H9 (cell line): ENCODE measurements at regions not wholly inside any gene's neighbourhood (a gene's known extent, or its start where the extent isn't known, plus 50 kb on each side); places are given as distances from the start of the nearest gene placed in this dataset.

Experiments
- DNase-seq: peaks from one replicate; pipeline ENCODE4 v3.0.0-alpha.2; 2017
- H2AFZ ChIP-seq: one replicate; pipeline ENCODE4 v1.6.1; 2013; ENCODE audit warnings: mild to moderate bottlenecking, low read length, control low read depth, moderate library complexity
- H2AK5ac ChIP-seq: 2 replicates; pipeline ENCODE4 v1.6.1; 2013; ENCODE audit warnings: low read length, control low read depth, mixed read lengths; ENCODE audit not compliant: insufficient read length
- H2BK120ac ChIP-seq: one replicate; pipeline ENCODE4 v1.6.1; 2013; ENCODE audit warnings: low read depth, mild to moderate bottlenecking, low read length, control low read depth, inconsistent platforms; ENCODE audit not compliant: poor library complexity, severe bottlenecking
- H2BK12ac ChIP-seq: 2 replicates; pipeline ENCODE4 v1.6.1; 2013; ENCODE audit warnings: low read length, control low read depth, mixed read lengths, low read depth; ENCODE audit not compliant: insufficient read length
- H2BK15ac ChIP-seq: 2 replicates; pipeline ENCODE4 v1.6.1; 2013; ENCODE audit warnings: low read depth, low read length, control low read depth
- H2BK20ac ChIP-seq: one replicate; pipeline ENCODE4 v1.6.1; 2013; ENCODE audit warnings: low read depth, mild to moderate bottlenecking, low read length, control low read depth, inconsistent platforms; ENCODE audit not compliant: poor library complexity, severe bottlenecking
- H2BK5ac ChIP-seq: 2 replicates; pipeline ENCODE4 v1.6.1; 2013; ENCODE audit warnings: low read length, control low read depth, mixed read lengths; ENCODE audit not compliant: insufficient read length
- H3K14ac ChIP-seq: 2 replicates; pipeline ENCODE4 v1.6.1; 2013; ENCODE audit warnings: low read length, control low read depth; ENCODE audit not compliant: insufficient read depth
- H3K18ac ChIP-seq: 2 replicates; pipeline ENCODE4 v1.6.1; 2013; ENCODE audit warnings: low read depth, mild to moderate bottlenecking, mixed read lengths, low read length, control low read depth; ENCODE audit not compliant: insufficient read length
- H3K23ac ChIP-seq: 2 replicates; pipeline ENCODE4 v1.6.1; 2013; ENCODE audit warnings: low read length, control low read depth, mixed read lengths, low read depth; ENCODE audit not compliant: insufficient read length
- H3K23me2 ChIP-seq: 2 replicates; pipeline ENCODE4 v1.6.1; 2013; ENCODE audit warnings: low read depth, mild to moderate bottlenecking, mixed read lengths, low read length, control low read depth; ENCODE audit not compliant: insufficient read length, poor library complexity, severe bottlenecking
- H3K27ac ChIP-seq: 2 replicates; pipeline ENCODE4 v1.5.1; 2013; ENCODE audit warnings: low read length, control low read depth, mixed read lengths, low read depth; ENCODE audit not compliant: insufficient read length
- H3K27me3 ChIP-seq: 2 replicates; pipeline ENCODE4 v1.6.1; 2013; ENCODE audit warnings: low read length, control low read depth, inconsistent platforms; ENCODE audit not compliant: insufficient read depth
- H3K4ac ChIP-seq: 2 replicates; pipeline ENCODE4 v1.6.1; 2013; ENCODE audit warnings: low read depth, mild to moderate bottlenecking, control low read depth, inconsistent platforms, low read length, moderate library complexity
- H3K4me1 ChIP-seq: 2 replicates; pipeline ENCODE4 v1.6.1; 2013; ENCODE audit warnings: low read length, control low read depth, inconsistent platforms; ENCODE audit not compliant: insufficient read depth
- H3K4me2 ChIP-seq: 2 replicates; pipeline ENCODE4 v1.6.1; 2013; ENCODE audit warnings: low read length, control low read depth, mixed read lengths; ENCODE audit not compliant: insufficient read length, insufficient read depth
- H3K56ac ChIP-seq: 2 replicates; pipeline ENCODE4 v1.6.1; 2013; ENCODE audit warnings: low read depth, mild to moderate bottlenecking, mixed read lengths, low read length, control low read depth; ENCODE audit not compliant: insufficient read length
- H3K79me1 ChIP-seq: 2 replicates; pipeline ENCODE4 v1.6.1; 2013; ENCODE audit warnings: low read depth, mild to moderate bottlenecking, moderate library complexity, low read length, control low read depth, inconsistent platforms; ENCODE audit not compliant: insufficient read depth, poor library complexity, severe bottlenecking
- H3K79me2 ChIP-seq: 2 replicates; pipeline ENCODE4 v1.6.1; 2013; ENCODE audit warnings: low read length, control low read depth, inconsistent platforms; ENCODE audit not compliant: insufficient read depth
- H3K9ac ChIP-seq: 2 replicates; pipeline ENCODE4 v1.6.1; 2013; ENCODE audit warnings: low read length, control low read depth, mixed read lengths; ENCODE audit not compliant: insufficient read length; ENCODE audit errors: extremely low read depth
- H3K9me3 ChIP-seq: one replicate; pipeline ENCODE4 v1.6.1; 2013; ENCODE audit warnings: low read depth, low read length, inconsistent platforms; ENCODE audit not compliant: control insufficient read depth
- H3T11ph ChIP-seq: one replicate; pipeline ENCODE4 v1.6.1; 2013; ENCODE audit warnings: mild to moderate bottlenecking, low read length, control low read depth, inconsistent platforms
- H4K20me1 ChIP-seq: one replicate; pipeline ENCODE4 v1.6.1; 2013; ENCODE audit not compliant: control insufficient read depth, insufficient read length, insufficient read depth
- H4K5ac ChIP-seq: 2 replicates; pipeline ENCODE4 v1.6.1; 2013; ENCODE audit warnings: low read depth, mild to moderate bottlenecking, mixed read lengths, low read length, control low read depth; ENCODE audit not compliant: insufficient read length
- H4K8ac ChIP-seq: replicated peaks from 2 replicates; pipeline ENCODE4 v1.6.1; 2013; ENCODE audit warnings: low read length, control low read depth, mixed read lengths, low read depth; ENCODE audit not compliant: insufficient read length
- H4K91ac ChIP-seq: 2 replicates; pipeline ENCODE4 v1.6.1; 2013; ENCODE audit warnings: low read depth, mild to moderate bottlenecking, moderate library complexity, mixed read lengths, low read length, control low read depth; ENCODE audit not compliant: insufficient read length
- H3K27ac Mint-ChIP-seq, 3 experiments: 2 replicates in 2 of 3; 3 replicates in 1 of 3; pipeline ENCODE4 v1.8.0; 2020 to 2021; ENCODE audit warnings: mixed read lengths in 3 of 3, mild to moderate bottlenecking in 1 of 3, moderate library complexity in 1 of 3
- H3K27me3 Mint-ChIP-seq: 2 replicates; pipeline ENCODE4 v1.8.0; 2021; ENCODE audit warnings: low read depth, mild to moderate bottlenecking, moderate library complexity, mixed read lengths
- H3K36me3 Mint-ChIP-seq, 3 experiments: 2 replicates in 2 of 3; 3 replicates in 1 of 3; pipeline ENCODE4 v1.8.0; 2020 to 2021; ENCODE audit warnings: low read depth in 3 of 3, mixed read lengths in 3 of 3; ENCODE audit not compliant: insufficient read depth in 1 of 3
- H3K4me1 Mint-ChIP-seq, 2 experiments: 2 replicates each; pipeline ENCODE4 v1.8.0; 2020; ENCODE audit warnings: mixed read lengths in 2 of 2
- H3K4me3 Mint-ChIP-seq, 2 experiments: 2 replicates in 1 of 2; 3 replicates in 1 of 2; pipeline ENCODE4 v1.8.0; 2020 to 2021; ENCODE audit warnings: mild to moderate bottlenecking in 2 of 2, mixed read lengths in 2 of 2, moderate library complexity in 1 of 2
- H3K9me3 Mint-ChIP-seq, 2 experiments: 2 replicates in 1 of 2; 3 replicates in 1 of 2; pipeline ENCODE4 v1.8.0; 2020; ENCODE audit warnings: mild to moderate bottlenecking in 2 of 2, mixed read lengths in 2 of 2, moderate library complexity in 1 of 2
- WGBS: extraction: QIAGEN DNeasy Blood & Tissue Kit; methylation state at CpG from one replicate; pipeline ENCODE4 v1.1.7; 2013; ENCODE audit warnings: missing lambda C conversion rate, low lambda C conversion rate, mixed read lengths; ENCODE audit not compliant: insufficient read length; ENCODE audit errors: extremely low coverage; 5-methylcytosine and 5-hydroxymethylcytosine counted together
- TF ChIP-seq, protein P1 (sequence below): fragments of 200-600 bp; sonication (generic); conservative IDR thresholded peaks from 3 replicates; pipeline ENCODE4 v1.8.0; 2021; ENCODE audit warnings: antibody characterized with exemption, mild to moderate bottlenecking

- Mint-ChIP-seq H3K9me3 (no peaks in the 10 kb centered on the region), H3K36me3 (no peaks in the 10 kb centered on the region), H3K27me3 (no peaks in the 10 kb centered on the region), H3K4me3 (no peak overlapping the region), H3K4me1 (no peaks in the 10 kb centered on the region), H3K27ac (no peak overlapping the region)
- H3K18ac ChIP-seq: no peak overlapping the region
- H3K4ac ChIP-seq: no peak overlapping the region
- H3K79me2 ChIP-seq: no peaks in the 10 kb centered on the region
- H2BK15ac ChIP-seq: no peak overlapping the region
- no peak overlapping the region for H3T11ph ChIP-seq
- no peak overlapping the region for H4K8ac ChIP-seq
- H3K4me1 ChIP-seq: no peaks in the 10 kb centered on the region
- no peaks in the 10 kb centered on the region for H3K23me2 ChIP-seq
- WGBS: no CpG with 5 or more reads among the region's 6 CpGs
- no peak overlapping the region for H4K5ac ChIP-seq
- H3K56ac ChIP-seq: no peak overlapping the region
- no peak overlapping the region for H3K27ac ChIP-seq
- no peak overlapping the region for H3K4me2 ChIP-seq
- no peaks in the 10 kb centered on the region for H3K27me3 ChIP-seq
- no peak overlapping the region for H4K91ac ChIP-seq
- no peaks in the 10 kb centered on the region for H3K79me1 ChIP-seq
- H2BK12ac ChIP-seq: no peak overlapping the region
- no peaks in the 10 kb centered on the region for H4K20me1 ChIP-seq
- H3K9ac ChIP-seq: no peak overlapping the region
- no peak overlapping the region for H2BK120ac ChIP-seq
- no peak overlapping the region for H3K23ac ChIP-seq
- no peak overlapping the region for H2BK5ac ChIP-seq
- no peak for DNase-seq
- no peak overlapping the region for H2AK5ac ChIP-seq
- no peaks in the 10 kb centered on the region for H3K9me3 ChIP-seq
- TF ChIP-seq, protein P1, sequence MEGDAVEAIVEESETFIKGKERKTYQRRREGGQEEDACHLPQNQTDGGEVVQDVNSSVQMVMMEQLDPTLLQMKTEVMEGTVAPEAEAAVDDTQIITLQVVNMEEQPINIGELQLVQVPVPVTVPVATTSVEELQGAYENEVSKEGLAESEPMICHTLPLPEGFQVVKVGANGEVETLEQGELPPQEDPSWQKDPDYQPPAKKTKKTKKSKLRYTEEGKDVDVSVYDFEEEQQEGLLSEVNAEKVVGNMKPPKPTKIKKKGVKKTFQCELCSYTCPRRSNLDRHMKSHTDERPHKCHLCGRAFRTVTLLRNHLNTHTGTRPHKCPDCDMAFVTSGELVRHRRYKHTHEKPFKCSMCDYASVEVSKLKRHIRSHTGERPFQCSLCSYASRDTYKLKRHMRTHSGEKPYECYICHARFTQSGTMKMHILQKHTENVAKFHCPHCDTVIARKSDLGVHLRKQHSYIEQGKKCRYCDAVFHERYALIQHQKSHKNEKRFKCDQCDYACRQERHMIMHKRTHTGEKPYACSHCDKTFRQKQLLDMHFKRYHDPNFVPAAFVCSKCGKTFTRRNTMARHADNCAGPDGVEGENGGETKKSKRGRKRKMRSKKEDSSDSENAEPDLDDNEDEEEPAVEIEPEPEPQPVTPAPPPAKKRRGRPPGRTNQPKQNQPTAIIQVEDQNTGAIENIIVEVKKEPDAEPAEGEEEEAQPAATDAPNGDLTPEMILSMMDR: no peak
- H2AFZ ChIP-seq: no peak overlapping the region
- H2BK20ac ChIP-seq: no peak overlapping the region
- H3K14ac ChIP-seq: no peak overlapping the region
Observed at GRCh38 chr9:78828521-78828920, 531.6 kb downstream of the PSAT1 start.
